ENCODE measurements at regions not wholly inside any gene's neighbourhood (a gene's known extent, or its start where the extent isn't known, plus 50 kb on each side); places are given as distances from the start of the nearest gene placed in this dataset.

GRCh38 chr4:131408102-131408501 is 1741.0 kb upstream of the PCDH10 start:
- TF ChIP-seq EZH2phosphoT487 (IDR thresholded peaks at IDR 0.05; ENCODE audit: insufficient read depth, low read depth) (no peak), EZH2 (IDR thresholded peaks at IDR 0.05; ENCODE audit: insufficient read depth, poor library complexity, severe bottlenecking) (no peak)

Measured in GM23248 (cell line).